CD14-positive monocyte (primary cell): ENCODE measurements at regions not wholly inside any gene's neighbourhood (a gene's known extent, or its start where the extent isn't known, plus 50 kb on each side); places are given as distances from the start of the nearest gene placed in this dataset.

ENCODE experiments used
- DNase-seq, 3 donors: peaks; one replicate each; pipeline ENCODE4 v3.0.0-alpha.2; 2011 to 2022
- H2AFZ ChIP-seq: 2 replicates; pipeline ENCODE4 v1.6.0; 2012; ENCODE audit warnings: mild to moderate bottlenecking, low read depth, low read length, inconsistent platforms; ENCODE audit not compliant: insufficient read depth, poor library complexity, severe bottlenecking
- H3K27ac ChIP-seq, 2 donors: 1 replicate in 1 of 2; 2 replicates in 1 of 2; pipeline ENCODE4 v1.5.1; 2012 to 2013; ENCODE audit warnings: low read length in 2 of 2, control low read depth in 1 of 2, inconsistent platforms in 1 of 2, low read depth in 1 of 2, mild to moderate bottlenecking in 1 of 2
- H3K27me3 ChIP-seq, 2 donors: one replicate each; pipeline versions ENCODE4 v1.6.0 to v1.6.1; 2011 to 2013; ENCODE audit warnings: low read length in 2 of 2; ENCODE audit not compliant: control insufficient read depth in 2 of 2, insufficient read depth in 2 of 2
- H3K36me3 ChIP-seq, 2 donors: replicated peaks in 1 of 2; 1 replicate in 1 of 2; 2 replicates in 1 of 2; pipeline versions ENCODE4 v1.5.1 to v1.6.1; 2012 to 2013; ENCODE audit warnings: low read length in 2 of 2, control low read depth in 1 of 2, inconsistent platforms in 1 of 2, mild to moderate bottlenecking in 1 of 2; ENCODE audit not compliant: insufficient read depth in 2 of 2, control insufficient read depth in 1 of 2
- H3K4me1 ChIP-seq, 2 donors: 1 replicate in 1 of 2; 2 replicates in 1 of 2; pipeline versions ENCODE4 v1.5.1 to v1.6.1; 2012 to 2013; ENCODE audit warnings: low read length in 2 of 2, control low read depth in 1 of 2, inconsistent platforms in 1 of 2, mild to moderate bottlenecking in 1 of 2, moderate library complexity in 1 of 2; ENCODE audit not compliant: insufficient read depth in 2 of 2, control insufficient read depth in 1 of 2
- H3K4me2 ChIP-seq: replicated peaks from 2 replicates; pipeline ENCODE3; 2012; ENCODE audit warnings: low read length, moderate library complexity, mild to moderate bottlenecking; ENCODE audit not compliant: poor library complexity, severe bottlenecking; ENCODE audit errors: extremely low read depth
- H3K4me3 ChIP-seq, 3 experiments: fragments of 200-600 bp in 1 of 3; sonication (generic) in 1 of 3; replicated peaks in 1 of 3; 1 replicate in 2 of 3; 2 replicates in 1 of 3; pipeline ENCODE4 v1.5.1; 2011 to 2013; ENCODE audit warnings: low read length in 3 of 3, mild to moderate bottlenecking in 3 of 3, control low read depth in 2 of 3, low read depth in 2 of 3, inconsistent platforms in 1 of 3, moderate library complexity in 1 of 3
- H3K79me2 ChIP-seq: 2 replicates; pipeline ENCODE4 v1.6.0; 2012; ENCODE audit warnings: mild to moderate bottlenecking, control low read depth, inconsistent platforms, low read length, moderate library complexity; ENCODE audit not compliant: insufficient read depth
- H3K9ac ChIP-seq: 2 replicates; pipeline ENCODE4 v1.6.0; 2017; ENCODE audit warnings: low read length, mild to moderate bottlenecking; ENCODE audit not compliant: insufficient read depth, poor library complexity, severe bottlenecking
- H3K9me3 ChIP-seq, 2 donors: replicated peaks in 1 of 2; 1 replicate in 1 of 2; 2 replicates in 1 of 2; pipeline versions ENCODE4 v1.5.1 to v1.6.1; 2012 to 2013; ENCODE audit warnings: low read length in 2 of 2, control low read depth in 1 of 2; ENCODE audit not compliant: control insufficient read depth in 1 of 2, insufficient read depth in 1 of 2
- H4K20me1 ChIP-seq: 2 replicates; pipeline ENCODE4 v1.6.0; 2012; ENCODE audit warnings: mild to moderate bottlenecking, low read length, control low read depth, moderate library complexity; ENCODE audit not compliant: insufficient read depth
- H3K27ac Mint-ChIP-seq, 7 donors: one replicate each; pipeline ENCODE4 v1.8.0; 2020; ENCODE audit warnings: mild to moderate bottlenecking in 7 of 7, mixed read lengths in 7 of 7, moderate library complexity in 6 of 7, inconsistent platforms in 2 of 7
- H3K27me3 Mint-ChIP-seq, 3 donors: one replicate each; pipeline ENCODE4 v1.8.0; 2021 to 2022; ENCODE audit warnings: low read depth in 3 of 3, mild to moderate bottlenecking in 3 of 3, mixed read lengths in 3 of 3, moderate library complexity in 3 of 3, inconsistent platforms in 1 of 3
- H3K36me3 Mint-ChIP-seq, 2 donors: one replicate each; pipeline ENCODE4 v1.8.0; 2020; ENCODE audit warnings: mixed read lengths in 2 of 2, inconsistent platforms in 1 of 2, mild to moderate bottlenecking in 1 of 2
- H3K4me1 Mint-ChIP-seq: one replicate; pipeline ENCODE4 v1.8.0; 2020; ENCODE audit warnings: mild to moderate bottlenecking, mixed read lengths
- H3K4me3 Mint-ChIP-seq, 2 donors: one replicate each; pipeline ENCODE4 v1.8.0; 2020; ENCODE audit warnings: mild to moderate bottlenecking in 2 of 2, mixed read lengths in 2 of 2, moderate library complexity in 1 of 2
- H3K9me3 Mint-ChIP-seq, 7 donors: one replicate each; pipeline ENCODE4 v1.8.0; 2020 to 2022; ENCODE audit warnings: mixed read lengths in 7 of 7, mild to moderate bottlenecking in 6 of 7, moderate library complexity in 6 of 7, inconsistent platforms in 2 of 7
- WGBS: methylation state at CpG from one replicate; pipeline ENCODE4 v1.1.5; 2013; ENCODE audit warnings: missing lambda C conversion rate; ENCODE audit not compliant: insufficient coverage; 5-methylcytosine and 5-hydroxymethylcytosine counted together
- intact Hi-C, 2 donors: fragments of 100-400 bp; cut with micrococcal nuclease; formaldehyde crosslinking; loops; one replicate each; pipeline versions ENCODE4 v1.15.0 to v1.15.1; 2023
- TF ChIP-seq, protein P1 (sequence below): fragments of 200-600 bp; IDR thresholded peaks from one replicate; pipeline ENCODE4 v1.8.0; 2022; ENCODE audit warnings: antibody characterized with exemption, mild to moderate bottlenecking

DNA sequence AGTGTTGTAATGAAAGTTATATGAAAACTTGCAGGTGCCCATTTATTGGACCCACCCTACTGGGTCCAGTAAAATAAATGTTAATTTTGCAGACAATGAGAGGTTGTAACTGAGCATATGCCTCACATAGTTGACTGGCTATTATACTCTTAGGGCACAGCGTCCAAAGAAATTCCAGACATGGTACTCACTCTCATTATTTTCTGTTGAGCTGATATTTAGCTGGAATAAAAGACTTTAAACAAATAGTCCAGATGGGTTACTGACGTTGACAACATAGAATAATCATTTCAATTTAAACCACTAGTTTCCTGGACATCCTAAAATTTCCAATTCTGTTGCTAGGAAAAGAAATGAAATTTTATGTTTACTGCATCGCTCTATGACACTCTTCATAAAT is 174.5 kb downstream of the ZNF365 start:
- no CpG with 5 or more reads among the region's 3 CpGs for WGBS
- Histone ChIP-seq H2AFZ (no peak overlapping the region), H3K36me3 (no peaks in the 10 kb centered on the region), H3K4me2 (no peak overlapping the region), H3K4me1 (peaks cover 30 to 35% of the 10 kb centered on the region in 2 donors), H3K27me3 (no peaks in the 10 kb centered on the region), H3K9me3 (no peaks in the 10 kb centered on the region), H3K9ac (no peak overlapping the region), H3K27ac (no peak overlapping the region), H3K79me2 (no peaks in the 10 kb centered on the region), H4K20me1 (no peaks in the 10 kb centered on the region), H3K4me3 (no peak overlapping the region)
- Mint-ChIP-seq H3K27ac (no peak overlapping the region), H3K4me1 (peaks cover 33% of the 10 kb centered on the region), H3K4me3 (no peak overlapping the region), H3K27me3 (peaks cover 0 to 7% (median 0%) of the 10 kb centered on the region in 3 donors), H3K9me3 (no peaks in the 10 kb centered on the region), H3K36me3 (no peaks in the 10 kb centered on the region)
- TF ChIP-seq, protein P1, sequence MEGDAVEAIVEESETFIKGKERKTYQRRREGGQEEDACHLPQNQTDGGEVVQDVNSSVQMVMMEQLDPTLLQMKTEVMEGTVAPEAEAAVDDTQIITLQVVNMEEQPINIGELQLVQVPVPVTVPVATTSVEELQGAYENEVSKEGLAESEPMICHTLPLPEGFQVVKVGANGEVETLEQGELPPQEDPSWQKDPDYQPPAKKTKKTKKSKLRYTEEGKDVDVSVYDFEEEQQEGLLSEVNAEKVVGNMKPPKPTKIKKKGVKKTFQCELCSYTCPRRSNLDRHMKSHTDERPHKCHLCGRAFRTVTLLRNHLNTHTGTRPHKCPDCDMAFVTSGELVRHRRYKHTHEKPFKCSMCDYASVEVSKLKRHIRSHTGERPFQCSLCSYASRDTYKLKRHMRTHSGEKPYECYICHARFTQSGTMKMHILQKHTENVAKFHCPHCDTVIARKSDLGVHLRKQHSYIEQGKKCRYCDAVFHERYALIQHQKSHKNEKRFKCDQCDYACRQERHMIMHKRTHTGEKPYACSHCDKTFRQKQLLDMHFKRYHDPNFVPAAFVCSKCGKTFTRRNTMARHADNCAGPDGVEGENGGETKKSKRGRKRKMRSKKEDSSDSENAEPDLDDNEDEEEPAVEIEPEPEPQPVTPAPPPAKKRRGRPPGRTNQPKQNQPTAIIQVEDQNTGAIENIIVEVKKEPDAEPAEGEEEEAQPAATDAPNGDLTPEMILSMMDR: no peak
- DNase-seq: no peak
- intact Hi-C loops: loop anchor here (5.0 to 10.0 kb wide), 2 partner anchors 86 to 106 kb away; no protein-coding TSS in a partner anchor

GRCh38 chr10:62550173-62550572 is 176.0 kb downstream of the ZNF365 start:
- WGBS: no CpG with 5 or more reads among the region's 1 CpG
- Histone ChIP-seq H3K79me2 (no peaks in the 10 kb centered on the region), H3K4me1 (peaks cover 15 to 20% of the 10 kb centered on the region in 2 donors), H3K9ac (no peak overlapping the region), H3K27me3 (no peaks in the 10 kb centered on the region), H3K4me3 (no peak overlapping the region), H3K4me2 (no peak overlapping the region), H3K27ac (no peak overlapping the region), H2AFZ (no peak overlapping the region), H3K36me3 (no peaks in the 10 kb centered on the region), H4K20me1 (no peaks in the 10 kb centered on the region), H3K9me3 (no peaks in the 10 kb centered on the region)
- no peak overlapping the region for H3K27ac Mint-ChIP-seq
- H3K27me3 Mint-ChIP-seq: peaks cover 0 to 7% (median 0%) of the 10 kb centered on the region in 3 donors
- TF ChIP-seq, protein P1: no peak
- H3K4me1 Mint-ChIP-seq: peaks cover 18% of the 10 kb centered on the region
- H3K4me3 Mint-ChIP-seq: no peak overlapping the region
- DNase-seq: no peak
- no peaks in the 10 kb centered on the region for H3K9me3 Mint-ChIP-seq
- intact Hi-C loops: loop anchor here in 1 of 2 donors (10.0 kb wide), 1 partner anchor 105 kb away; no protein-coding TSS in a partner anchor
- H3K36me3 Mint-ChIP-seq: no peaks in the 10 kb centered on the region
